Amniotic epithelial cell (primary cell): ENCODE measurements at regions not wholly inside any gene's neighbourhood (a gene's known extent, or its start where the extent isn't known, plus 50 kb on each side); places are given as distances from the start of the nearest gene placed in this dataset.
"Not testable (repeated sequence)": the region's sequence is repeated elsewhere in the genome, so short reads cannot be mapped to it uniquely, and the experiment has no call there.

Experiments used
- DNase-seq: peaks from one replicate; pipeline ENCODE4 v3.0.0-alpha.2; 2010; ENCODE audit warnings: low read depth

GRCh38 chr10:129170812-129171211, 296.2 kb upstream of the MGMT start:
- no peak for DNase-seq

- no peak for DNase-seq
Observed at GRCh38 chr10:129171812-129172211, 295.2 kb upstream of the MGMT start.

- no peak for DNase-seq
Observed at GRCh38 chr10:129174232-129175014, 292.6 kb upstream of the MGMT start.

- no peak for DNase-seq
Observed at GRCh38 chr10:129179245-129179971, 287.6 kb upstream of the MGMT start.

GRCh38 chr10:129179972-129180678, 286.9 kb upstream of the MGMT start:
- DNase-seq = no peak

- no peak for DNase-seq
Observed at GRCh38 chr10:129184196-129184595, 282.8 kb upstream of the MGMT start.

GRCh38 chr10:129187331-129187730, 279.7 kb upstream of the MGMT start:
- no peak for DNase-seq

GRCh38 chr10:129191797-129192196, 275.2 kb upstream of the MGMT start:
- no peak for DNase-seq

- DNase-seq = no peak
Observed at GRCh38 chr10:129192344-129193128, 274.5 kb upstream of the MGMT start.

- no peak for DNase-seq
Observed at GRCh38 chr10:129193148-129193547, 273.9 kb upstream of the MGMT start.

- DNase-seq = no peak
Observed at GRCh38 chr10:129194181-129194870, 272.7 kb upstream of the MGMT start.

- no peak for DNase-seq
Observed at GRCh38 chr10:129199826-129200225, 267.2 kb upstream of the MGMT start.

- no peak for DNase-seq
Observed at GRCh38 chr10:129203819-129204218, 263.2 kb upstream of the MGMT start.

- DNase-seq = no peak
Observed at GRCh38 chr10:129207297-129207696, 259.7 kb upstream of the MGMT start.

- no peak for DNase-seq
Observed at GRCh38 chr10:129210876-129211275, 256.2 kb upstream of the MGMT start.

- DNase-seq = no peak
Observed at GRCh38 chr10:129213256-129213655, 253.8 kb upstream of the MGMT start.

- not testable (repeated sequence) for DNase-seq
Observed at GRCh38 chr10:129213996-129214395, 253.0 kb upstream of the MGMT start.

- no peak for DNase-seq
Observed at GRCh38 chr10:129219364-129219763, 247.7 kb upstream of the MGMT start.

- no peak for DNase-seq
Observed at GRCh38 chr10:129222436-129222835, 244.6 kb upstream of the MGMT start.

GRCh38 chr10:129223363-129223762, 243.7 kb upstream of the MGMT start:
- no peak for DNase-seq

- no peak for DNase-seq
Observed at GRCh38 chr10:129224065-129224464, 243.0 kb upstream of the MGMT start.
